Breast epithelium (tissue), 3 donors: ENCODE measurements at regions not wholly inside any gene's neighbourhood (a gene's known extent, or its start where the extent isn't known, plus 50 kb on each side); places are given as distances from the start of the nearest gene placed in this dataset.

Experiments used
- CTCF ChIP-seq, 3 donors: fragments of 450-650 bp; IDR thresholded peaks; one replicate each; pipeline ENCODE4 v1.5.1; 2016 to 2017; ENCODE audit warnings: antibody characterized with exemption in 3 of 3, mild to moderate bottlenecking in 3 of 3, moderate library complexity in 3 of 3
- POLR2A ChIP-seq: fragments of 450-650 bp; IDR thresholded peaks from one replicate; pipeline ENCODE4 v1.6.1; 2016; ENCODE audit warnings: antibody characterized with exemption, mild to moderate bottlenecking, moderate library complexity

GRCh38 chr15:46682969-46683791 is 1034.1 kb upstream of the SEMA6D start:
- no peak for TF ChIP-seq CTCF (IDR thresholded peaks at IDR 0.05)
- TF ChIP-seq POLR2A, result no peak
